ENCODE measurements at regions not wholly inside any gene's neighbourhood (a gene's known extent, or its start where the extent isn't known, plus 50 kb on each side); places are given as distances from the start of the nearest gene placed in this dataset.

GRCh38 chr22:48890693-48891554, 936.7 kb downstream of the BRD1 start:
- TF ChIP-seq ARNTL (CRISPR knock-in tag; IDR thresholded peaks at IDR 0.05; ENCODE audit: borderline replicate concordance, low read depth), result no peak
- no peak for TF ChIP-seq SNAI2 (CRISPR knock-in tag; IDR thresholded peaks at IDR 0.05)
- no peak for TF ChIP-seq ZFP30 (CRISPR knock-in tag; IDR thresholded peaks at IDR 0.05)
- TF ChIP-seq ZFP3 (CRISPR knock-in tag; IDR thresholded peaks at IDR 0.05), result no peak
- TF ChIP-seq POU6F1 (CRISPR knock-in tag; IDR thresholded peaks at IDR 0.05; ENCODE audit: borderline replicate concordance, low read depth), result no peak
- no peak for TF ChIP-seq TSHZ2 (CRISPR knock-in tag; IDR thresholded peaks at IDR 0.05)
- TF ChIP-seq, protein P1, sequence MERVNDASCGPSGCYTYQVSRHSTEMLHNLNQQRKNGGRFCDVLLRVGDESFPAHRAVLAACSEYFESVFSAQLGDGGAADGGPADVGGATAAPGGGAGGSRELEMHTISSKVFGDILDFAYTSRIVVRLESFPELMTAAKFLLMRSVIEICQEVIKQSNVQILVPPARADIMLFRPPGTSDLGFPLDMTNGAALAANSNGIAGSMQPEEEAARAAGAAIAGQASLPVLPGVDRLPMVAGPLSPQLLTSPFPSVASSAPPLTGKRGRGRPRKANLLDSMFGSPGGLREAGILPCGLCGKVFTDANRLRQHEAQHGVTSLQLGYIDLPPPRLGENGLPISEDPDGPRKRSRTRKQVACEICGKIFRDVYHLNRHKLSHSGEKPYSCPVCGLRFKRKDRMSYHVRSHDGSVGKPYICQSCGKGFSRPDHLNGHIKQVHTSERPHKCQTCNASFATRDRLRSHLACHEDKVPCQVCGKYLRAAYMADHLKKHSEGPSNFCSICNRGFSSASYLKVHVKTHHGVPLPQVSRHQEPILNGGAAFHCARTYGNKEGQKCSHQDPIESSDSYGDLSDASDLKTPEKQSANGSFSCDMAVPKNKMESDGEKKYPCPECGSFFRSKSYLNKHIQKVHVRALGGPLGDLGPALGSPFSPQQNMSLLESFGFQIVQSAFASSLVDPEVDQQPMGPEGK (CRISPR knock-in tag; IDR thresholded peaks at IDR 0.05; ENCODE audit: borderline replicate concordance), result no peak
- TF ChIP-seq RARB (CRISPR knock-in tag; IDR thresholded peaks at IDR 0.05), result no peak
- no peak for TF ChIP-seq CSDC2 (CRISPR knock-in tag; IDR thresholded peaks at IDR 0.05)
- no peak for TF ChIP-seq TCF4 (CRISPR knock-in tag; IDR thresholded peaks at IDR 0.05; ENCODE audit: borderline replicate concordance)
- TF ChIP-seq OSR1 (CRISPR knock-in tag; IDR thresholded peaks at IDR 0.05), result no peak
- TF ChIP-seq GLIS3 (CRISPR knock-in tag; IDR thresholded peaks at IDR 0.05), result no peak
- TF ChIP-seq ZC3H10 (CRISPR knock-in tag; IDR thresholded peaks at IDR 0.05), result no peak
- TF ChIP-seq TOX (CRISPR knock-in tag; IDR thresholded peaks at IDR 0.05; ENCODE audit: borderline replicate concordance), result no peak

Measured in SK-N-SH treated with all-trans-retinoic acid at 6 μM for 48 hours (cell line).